HPDE6-E6E7 (cell line): ENCODE measurements at regions not wholly inside any gene's neighbourhood (a gene's known extent, or its start where the extent isn't known, plus 50 kb on each side); places are given as distances from the start of the nearest gene placed in this dataset.

Experiments used
- DNase-seq: peaks from one replicate; pipeline ENCODE4 v3.0.0; 2011; ENCODE audit warnings: missing footprints; ENCODE audit errors: extremely low spot score

DNA sequence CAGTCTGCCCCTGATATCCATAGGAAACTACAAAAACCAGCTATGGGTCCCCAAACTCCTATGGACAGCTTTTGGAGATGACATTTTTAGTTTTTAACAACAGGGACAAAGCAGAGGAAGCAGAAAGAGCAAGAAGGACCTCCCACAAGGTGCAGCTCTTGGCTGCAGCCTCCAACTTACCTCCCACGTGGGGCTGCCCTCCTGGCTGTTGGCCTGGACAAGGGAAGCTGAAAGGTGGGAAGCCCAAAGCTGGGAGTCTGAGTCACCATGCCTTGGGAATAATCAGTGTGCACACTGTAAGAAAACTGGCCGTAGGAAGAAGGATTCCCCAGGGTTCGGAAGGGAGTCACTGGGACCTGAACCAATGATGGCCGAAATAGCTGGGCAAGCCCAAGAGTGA, 51.8 kb upstream of the PAX1 start:
- DNase-seq: no peak

DNA sequence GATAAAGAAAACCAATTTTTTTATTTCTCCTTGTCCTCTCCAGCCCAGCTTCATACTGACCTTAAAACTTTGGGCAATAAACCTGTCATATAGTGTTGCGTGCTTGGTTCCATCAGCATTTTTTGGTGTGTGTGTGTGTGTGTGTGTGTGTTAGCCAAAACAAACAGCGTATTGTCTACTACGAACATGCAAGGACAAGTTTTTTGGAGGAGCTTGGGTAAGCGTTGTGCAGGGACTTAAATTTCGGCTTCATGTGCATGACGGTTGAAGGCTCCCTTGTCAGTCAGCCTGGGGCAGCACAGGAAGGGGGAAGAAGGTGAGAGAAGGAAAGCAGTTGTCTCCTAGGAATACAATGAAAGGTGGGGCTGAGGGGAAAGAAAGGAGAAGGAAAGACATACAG, 62.0 kb upstream of the PAX1 start:
- no peak for DNase-seq

DNA sequence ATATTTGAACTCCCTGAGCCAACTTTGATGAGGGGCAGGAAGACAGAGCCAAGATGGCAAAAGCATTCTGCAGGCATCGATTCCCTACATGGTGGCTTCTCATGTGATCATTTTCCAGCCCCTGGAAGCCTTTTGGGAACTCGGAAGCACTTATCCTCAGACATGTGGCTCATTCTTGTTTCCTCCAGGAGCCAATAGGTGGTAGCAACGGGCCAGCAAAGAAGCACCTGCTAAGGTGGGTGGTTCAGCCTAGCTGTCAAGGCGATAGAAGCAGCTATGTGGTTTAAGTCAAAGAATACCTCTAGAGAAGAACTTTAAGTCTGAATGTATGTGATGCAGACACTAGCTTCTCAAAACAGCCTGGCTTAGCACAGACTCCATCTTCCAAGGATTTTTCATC, 64.9 kb upstream of the PAX1 start:
- peak; percentile 27 for DNase-seq

DNA sequence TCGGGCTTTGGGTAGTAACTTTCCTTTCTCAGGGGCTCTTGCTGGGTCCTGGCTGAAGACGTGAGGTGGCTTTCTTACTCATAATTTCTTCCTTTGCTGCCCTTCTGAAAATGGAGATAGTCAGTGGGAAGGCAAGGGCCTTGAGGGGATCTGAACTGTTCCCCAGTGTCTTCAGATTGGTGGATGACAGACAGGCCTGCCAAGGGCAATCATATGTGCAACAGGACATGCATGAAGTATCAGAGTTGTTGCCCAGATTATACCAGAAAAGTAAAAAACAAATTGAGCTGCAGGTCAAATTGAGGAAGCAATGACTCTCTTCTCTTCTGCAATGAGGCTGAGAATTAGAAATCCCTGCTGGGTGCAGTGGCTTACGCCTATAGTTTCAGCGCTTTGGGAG, 71.6 kb upstream of the PAX1 start:
- DNase-seq: no peak

DNA sequence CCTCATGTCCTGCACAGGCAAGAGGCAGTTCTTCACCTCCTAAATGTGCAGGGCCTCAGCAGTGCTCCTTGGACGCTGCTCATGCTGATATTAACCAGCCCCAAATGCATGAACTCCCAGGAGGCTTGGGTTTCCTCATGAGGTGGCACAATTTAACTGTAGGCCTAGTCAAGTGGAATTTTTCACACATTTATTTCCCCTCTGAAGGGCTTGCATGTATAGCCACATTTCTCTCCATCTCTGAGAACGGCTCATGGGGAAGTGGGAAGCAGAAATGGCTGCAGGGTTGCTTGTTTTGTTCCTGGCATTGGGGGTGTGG, 72.8 kb upstream of the PAX1 start:
- DNase-seq: no peak

DNA sequence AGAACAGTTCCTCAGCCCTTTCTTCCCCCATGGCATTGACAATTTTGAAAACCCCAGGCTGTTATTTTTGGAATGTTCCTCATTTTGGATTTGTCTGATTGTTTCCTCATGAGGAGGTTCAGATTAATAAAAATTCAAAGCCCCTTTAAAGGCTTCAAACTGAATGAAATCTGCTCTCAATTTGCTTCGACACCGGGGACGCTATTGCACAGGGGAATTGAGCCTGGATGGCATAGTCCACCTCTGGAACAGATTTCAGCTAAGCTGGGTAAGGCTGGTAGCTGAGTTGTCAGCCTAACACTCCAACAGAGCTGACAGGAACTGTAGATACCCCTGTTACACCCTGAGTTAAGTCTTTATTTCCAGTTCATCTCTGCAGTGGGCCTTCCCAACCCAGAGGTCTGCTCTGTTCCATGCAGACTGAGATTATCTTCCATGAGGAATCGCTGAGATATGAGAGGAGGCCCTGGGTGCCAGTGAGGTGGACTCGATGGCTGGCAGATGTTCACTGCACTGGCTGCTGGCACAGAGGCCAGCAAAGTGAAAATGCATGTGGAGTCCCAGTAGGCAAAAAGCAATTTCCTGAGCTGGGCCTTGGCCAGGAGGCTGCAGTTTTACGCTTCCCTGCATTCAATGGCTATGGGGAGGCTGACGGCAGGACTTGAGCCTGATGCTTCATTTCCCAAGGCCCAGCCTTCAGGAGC, 73.3 kb upstream of the PAX1 start:
- no peak for DNase-seq

DNA sequence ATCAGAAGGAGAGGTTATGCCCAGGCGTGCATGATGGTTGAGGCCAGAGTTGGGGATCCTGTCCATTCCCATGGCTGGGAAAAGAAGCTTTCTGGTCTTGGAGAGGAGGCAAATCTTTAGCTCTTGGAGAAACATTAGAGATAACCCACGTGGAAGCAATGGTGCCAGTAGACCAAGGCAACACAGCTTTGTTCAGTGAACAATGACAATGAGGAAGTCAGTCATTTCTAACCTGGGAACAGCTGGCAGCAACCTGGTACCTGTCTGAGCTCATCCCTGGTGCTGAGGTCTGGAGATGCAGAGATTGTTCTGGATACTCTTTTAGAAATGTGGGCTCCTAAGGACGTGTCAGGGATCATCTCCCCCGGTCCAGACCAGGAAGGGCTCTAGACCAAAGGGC, 76.7 kb upstream of the PAX1 start:
- no peak for DNase-seq

DNA sequence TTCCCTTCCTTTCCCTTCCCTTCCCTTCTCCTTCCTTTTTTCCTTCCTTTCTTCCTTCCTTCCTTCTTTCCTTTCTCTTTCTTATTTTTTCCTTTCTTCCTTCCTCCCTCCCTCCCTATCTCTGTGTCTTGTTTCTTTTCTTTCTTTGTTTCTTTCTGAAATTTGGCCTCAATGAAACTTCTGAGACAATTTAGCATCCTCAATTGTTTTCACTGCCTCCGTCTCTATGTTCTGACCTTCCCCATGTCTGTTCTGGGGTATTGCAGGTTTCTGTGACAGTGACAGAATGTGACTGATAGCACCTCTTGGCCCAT, 81.7 kb upstream of the PAX1 start:
- DNase-seq: no peak

DNA sequence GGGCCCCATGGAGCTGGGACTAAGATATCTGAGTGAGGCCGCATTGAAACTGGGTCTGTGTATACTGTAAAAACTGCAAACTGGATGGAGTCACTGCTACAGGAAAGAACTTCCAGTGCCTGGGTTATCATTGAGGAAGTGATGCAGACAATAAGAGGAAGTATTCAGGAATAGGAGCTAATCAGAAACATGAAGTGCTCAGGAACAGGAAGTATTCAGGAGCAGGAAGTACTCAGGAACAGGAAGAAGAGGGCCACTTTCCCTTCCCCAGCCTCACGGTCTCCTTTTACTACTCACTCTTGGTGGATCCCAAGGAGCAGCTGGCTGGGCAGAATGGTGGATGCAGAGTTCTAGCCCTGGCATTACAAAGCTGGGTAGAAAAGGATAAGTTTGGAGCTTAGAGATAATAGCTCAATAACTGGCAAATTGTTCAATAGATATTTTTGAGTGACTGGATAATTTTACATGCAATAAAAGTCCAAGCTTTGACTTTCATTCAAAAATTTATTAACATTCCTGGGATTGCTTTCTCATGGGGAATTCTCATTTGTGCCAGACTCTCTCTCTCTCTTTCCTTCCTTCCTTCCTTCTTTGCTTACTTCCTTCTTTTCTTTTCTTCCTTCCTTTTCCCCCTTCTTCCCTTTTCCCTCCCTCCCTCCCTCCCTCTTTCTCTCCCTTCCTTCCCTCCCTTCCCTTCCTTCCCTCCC, 82.2 kb upstream of the PAX1 start:
- no peak for DNase-seq

DNA sequence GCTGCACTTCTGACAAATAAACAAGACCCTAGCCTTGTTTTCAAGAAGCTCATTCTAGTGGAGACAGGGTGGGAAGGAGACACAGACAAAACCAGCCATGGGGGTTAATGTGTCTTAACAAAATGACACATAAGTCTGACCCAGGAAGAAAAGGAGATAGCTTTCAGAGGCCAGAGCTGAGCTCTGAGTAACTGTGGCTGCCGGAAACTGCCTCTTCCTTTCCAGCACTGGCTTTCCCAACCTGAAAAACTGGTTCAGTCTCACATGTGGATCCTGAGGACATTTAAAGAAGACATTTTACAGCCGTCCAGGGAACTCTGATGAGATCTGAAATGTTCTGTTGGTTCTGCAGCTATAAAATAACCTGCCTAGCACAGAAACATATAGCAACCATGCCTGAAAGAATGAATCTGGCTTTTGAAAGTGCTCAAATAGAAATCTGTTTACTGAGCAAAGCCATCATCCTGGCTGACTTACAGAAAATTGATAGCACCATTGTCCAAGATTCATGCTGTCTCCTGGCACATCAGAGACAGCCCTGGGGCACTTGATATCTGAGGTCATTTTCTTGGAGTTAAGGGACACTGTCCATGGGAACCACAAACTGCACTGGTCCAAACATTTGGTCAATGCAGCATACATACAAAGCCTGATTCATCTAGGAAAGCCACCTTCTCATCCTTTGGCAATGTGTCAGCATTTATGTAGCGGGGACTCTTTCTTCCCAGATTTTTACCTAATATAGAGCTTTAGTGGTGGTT, 83.2 kb upstream of the PAX1 start:
- DNase-seq: no peak

DNA sequence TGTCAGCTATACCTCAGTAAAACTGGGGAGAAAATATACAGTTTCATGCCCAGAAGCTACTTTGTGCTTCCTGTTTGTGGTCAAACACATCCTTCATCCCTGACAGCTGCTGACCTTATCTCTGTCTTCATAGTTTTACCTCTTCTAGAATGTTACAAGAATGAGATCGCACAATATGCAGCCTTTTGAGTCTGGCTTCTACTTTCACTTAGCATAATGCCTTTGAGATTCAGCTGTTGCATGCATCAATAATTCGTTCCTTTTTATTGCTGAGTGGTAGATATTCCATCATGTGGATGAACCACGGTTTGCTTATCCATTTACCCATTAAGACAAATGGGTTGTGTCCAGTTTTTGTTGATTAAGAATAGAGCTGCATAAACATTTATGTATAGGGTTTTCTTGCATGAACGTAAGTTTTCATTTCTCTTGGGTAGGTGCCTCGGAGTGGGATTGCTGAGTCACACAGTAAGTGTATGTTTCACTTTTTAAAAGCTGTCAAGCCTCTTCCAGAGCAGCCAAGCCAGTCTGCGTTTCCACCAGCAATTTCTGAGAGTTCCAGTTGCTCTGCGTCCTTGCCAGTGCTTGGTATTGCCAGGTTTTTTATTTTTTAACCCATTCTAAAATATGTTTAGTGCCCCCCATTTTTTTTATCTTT, 86.6 kb upstream of the PAX1 start:
- no peak for DNase-seq

DNA sequence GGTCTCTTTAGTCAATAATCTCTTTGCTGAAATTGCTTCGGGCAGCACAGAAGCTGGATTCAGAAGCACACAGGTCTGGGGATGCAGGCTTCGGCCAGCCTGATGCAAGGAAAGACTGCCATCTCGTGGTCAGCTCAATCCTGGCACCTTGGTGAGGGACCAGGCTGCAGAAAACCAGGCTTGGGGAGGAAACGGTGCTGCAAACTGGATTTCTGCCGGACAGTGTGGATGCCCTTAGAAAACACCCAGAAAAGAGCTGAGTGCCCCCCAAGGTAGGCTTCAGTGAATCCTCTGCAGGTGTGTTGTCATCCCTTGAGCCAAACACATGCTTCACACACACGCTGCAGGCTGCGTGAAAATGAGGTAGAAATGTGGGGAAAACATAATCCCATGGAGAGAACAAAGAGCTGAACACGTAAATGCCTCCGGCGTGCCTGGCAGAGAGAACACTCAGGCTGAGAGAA, 89.8 kb upstream of the PAX1 start:
- DNase-seq: peak; percentile 82

DNA sequence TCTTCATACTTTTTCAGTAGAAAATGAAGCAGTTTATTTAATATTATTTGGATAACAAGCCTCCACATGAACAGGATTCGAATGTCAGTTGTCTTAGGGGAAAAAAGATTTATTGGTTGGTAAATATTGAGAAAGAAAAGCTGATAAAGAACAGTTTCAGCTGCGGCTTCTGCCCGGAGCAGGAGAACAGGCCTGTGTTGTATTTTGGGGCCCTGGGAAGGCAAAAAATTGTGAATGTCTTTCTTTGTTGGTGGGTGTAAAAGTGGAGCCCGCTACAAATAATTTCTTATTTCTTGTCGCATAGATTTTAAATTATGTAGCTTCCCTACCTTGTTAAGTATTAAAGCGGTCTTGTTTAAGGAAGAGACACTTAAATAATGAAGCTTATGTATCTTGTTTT, 90.5 kb upstream of the PAX1 start:
- no peak for DNase-seq

DNA sequence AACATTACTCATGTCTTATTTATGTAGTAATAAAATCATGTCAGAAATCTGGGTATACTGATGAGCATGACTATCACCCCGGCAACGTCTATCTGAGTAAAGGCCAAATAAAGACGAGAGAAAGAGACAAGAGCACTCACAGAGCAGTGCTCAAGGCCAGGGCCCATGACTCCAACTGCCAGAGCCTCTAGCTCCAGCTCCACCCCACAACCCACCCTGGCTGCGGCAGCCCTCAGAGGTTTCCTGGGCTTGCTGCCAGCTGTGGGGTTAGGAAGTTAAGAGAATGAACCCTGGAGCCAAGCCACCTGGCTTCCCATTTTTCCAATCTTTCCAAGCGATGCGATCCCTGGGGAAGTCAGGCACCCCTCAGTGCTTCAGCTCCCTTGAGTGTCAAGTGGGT, 92.0 kb upstream of the PAX1 start:
- DNase-seq: no peak

DNA sequence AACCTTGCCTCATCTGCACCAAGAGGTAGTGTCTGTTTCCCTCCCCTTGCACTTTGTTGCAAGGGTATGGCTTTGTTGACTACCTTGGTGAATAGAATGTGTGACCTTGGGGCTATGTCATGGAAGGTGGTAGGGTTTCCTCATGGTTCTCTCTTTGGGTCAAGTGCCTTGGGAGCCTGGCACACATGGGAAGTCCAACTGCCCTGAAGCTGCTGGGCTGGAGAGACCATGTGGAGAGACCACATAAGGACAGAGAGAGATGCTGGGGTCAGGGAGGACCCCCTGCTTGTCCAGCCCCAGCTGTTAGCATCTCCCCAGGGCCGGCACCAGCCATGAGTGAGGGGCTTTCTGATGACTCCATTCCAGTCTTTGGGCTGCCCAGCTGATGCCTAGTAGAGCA, 95.5 kb upstream of the PAX1 start:
- DNase-seq: no peak

DNA sequence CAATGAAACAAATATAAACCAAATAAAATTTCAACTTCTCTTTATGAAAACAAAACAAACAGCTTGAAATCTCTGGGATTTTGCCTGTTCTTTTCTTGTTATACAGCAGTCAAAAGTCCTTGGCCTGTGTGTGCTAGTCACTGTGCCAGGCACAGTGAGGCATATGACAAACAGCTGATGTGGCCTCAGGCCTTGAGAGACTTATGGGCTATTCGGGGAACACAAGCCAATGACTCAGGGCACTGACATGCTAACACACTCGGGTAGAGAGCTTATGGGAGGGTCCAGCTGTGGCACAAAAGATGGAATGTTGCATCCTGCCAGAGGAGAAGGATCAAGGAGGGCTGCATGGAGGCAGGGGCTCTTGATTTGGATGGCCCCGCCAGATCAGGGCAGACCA, 95.4 kb upstream of the NKX2-2 start:
- DNase-seq: no peak

DNA sequence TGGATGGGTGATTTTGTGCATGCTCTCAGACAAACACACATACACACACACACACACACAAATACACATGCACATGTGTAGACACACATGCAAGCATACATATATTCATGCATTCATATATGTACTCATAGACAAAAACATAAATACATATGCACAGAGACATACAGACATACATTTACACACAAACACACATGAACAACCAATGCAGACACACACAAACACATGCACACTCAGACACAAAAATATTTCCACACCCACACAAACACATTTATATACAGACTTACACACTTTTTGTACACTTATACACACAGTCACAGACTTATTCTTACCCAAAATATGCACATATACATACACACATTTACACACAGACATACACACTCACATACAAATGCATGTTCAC, 94.9 kb upstream of the NKX2-2 start:
- DNase-seq: no peak

DNA sequence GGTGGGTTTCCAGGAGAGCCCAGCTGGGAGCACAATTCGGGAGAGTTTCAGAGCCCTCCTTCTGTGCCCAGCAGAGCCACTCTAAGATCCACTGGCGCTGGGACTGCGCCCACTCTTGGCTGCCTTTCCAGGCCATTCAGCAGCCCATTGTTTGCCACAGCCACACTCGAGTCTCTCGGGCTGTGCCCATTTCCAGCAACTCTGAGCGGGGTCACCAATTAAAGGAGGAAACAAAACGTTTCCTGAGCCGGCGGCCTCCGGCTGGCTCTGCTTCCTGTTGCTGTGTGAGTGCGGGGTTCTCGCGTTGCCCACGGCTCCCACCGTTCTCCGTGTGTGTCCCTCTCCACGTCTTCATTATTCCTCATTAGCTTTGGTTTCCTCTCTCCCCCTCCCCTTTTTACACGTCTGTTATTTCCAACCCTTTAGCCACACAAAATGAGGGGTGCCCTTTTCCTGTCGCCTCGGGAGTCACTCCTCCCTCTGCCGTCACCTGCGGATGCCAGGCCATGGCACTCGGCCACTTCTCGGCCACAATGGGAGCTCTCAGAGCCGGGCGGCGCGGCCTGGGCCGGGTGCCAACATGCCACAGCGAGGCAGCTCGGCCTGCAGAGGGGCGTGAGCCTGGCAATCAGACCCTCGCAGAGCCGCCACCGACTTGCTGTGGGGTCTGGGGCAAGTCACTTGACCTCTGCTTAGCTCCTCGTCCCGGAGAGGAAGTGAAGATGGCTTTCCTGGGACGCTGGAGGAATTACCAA, 94.3 kb upstream of the NKX2-2 start:
- DNase-seq: no peak

DNA sequence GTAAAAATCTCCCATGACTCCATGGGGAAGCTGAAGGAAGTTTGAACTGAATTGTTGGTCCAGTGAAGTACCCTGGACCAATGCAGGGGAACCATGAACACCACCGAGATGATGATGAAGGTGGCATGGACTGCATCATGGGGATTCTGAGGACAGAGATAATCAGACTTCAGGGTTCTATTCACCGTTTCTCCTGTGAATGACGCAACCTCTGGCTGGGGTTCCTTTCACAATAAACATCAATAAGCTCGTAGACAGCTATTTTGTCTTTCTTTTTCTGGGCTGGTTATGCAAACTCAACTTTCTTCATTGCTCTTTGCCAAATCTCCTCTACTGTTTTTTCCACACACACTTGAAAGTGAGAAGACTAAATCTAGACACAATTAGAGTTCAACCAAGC, 87.9 kb upstream of the NKX2-2 start:
- no peak for DNase-seq

DNA sequence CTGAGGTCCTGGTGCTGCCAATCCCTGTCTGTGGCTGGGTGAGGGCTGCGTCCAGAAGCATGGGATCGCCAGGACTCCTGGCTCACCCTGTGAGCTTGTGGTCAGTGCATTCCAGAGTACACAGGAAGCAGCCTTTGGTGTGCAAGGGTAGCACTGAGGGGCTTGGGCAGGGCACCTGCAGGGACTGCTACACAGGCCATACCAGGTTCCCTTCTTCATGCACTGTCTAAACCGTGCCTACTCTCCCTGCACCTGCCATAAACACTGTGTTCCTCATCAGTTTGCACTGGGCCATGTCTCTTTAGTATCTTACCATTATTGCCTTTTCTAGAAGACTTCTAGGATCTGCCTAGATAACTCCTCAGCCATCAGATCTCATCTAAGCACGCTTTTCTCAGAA, 72.8 kb upstream of the NKX2-2 start:
- DNase-seq: no peak

DNA sequence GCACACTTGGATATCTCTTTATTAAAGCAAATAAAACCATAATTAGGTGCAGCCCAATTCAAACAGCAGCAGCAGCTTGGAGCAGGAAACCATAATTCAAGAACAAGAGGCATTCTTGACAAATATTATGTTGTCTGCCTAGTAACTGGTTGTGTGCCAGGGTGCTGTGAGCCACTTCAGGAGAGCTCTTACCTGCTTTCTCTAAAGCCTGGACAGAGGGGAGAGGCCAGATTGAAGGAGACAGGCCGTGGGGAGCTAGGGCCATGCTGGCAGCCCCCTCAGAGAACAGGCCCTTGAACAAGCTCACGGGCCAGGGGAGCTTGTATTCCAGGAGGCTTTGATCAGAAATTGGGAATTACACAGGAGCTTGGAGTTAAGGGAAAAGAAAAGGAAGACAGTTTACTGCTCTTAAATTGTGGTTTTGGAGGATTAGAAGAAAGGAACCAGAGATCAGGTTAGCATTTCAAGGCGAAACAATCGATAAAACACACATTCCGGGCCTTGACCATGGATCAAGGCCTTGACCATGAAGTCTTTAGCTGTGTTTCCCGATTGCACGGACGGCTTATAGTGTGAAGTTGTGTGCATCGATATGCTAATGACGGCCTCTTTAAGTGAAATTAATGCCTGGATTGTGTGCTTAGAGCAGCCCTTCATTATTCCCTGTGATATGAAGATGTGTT, 69.8 kb upstream of the NKX2-2 start:
- no peak for DNase-seq
